ENCODE measurements at regions not wholly inside any gene's neighbourhood (a gene's known extent, or its start where the extent isn't known, plus 50 kb on each side); places are given as distances from the start of the nearest gene placed in this dataset.

DNA sequence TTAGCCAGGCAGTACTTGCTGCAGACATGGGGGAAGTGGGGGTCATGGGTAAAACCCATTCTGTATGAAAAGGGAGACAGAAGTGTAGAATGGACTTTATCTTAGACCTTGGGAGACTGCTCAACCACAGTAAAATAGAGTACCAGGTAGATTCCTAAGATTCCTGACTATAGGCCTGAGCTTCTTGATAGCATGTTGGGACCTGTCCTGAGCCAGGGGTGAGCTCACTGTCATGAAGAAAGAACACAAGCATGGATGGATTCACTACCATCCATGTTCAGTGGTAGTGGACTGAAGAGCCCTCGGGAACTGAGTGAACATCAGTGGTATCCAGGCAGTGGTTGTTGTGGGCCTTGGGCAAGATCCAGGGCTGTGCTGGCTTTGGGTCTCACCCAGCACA is 1003.8 kb downstream of the TMTC2 start:
- no peak for TF ChIP-seq POLR2A (IDR thresholded peaks at IDR 0.05)
- Histone ChIP-seq H3K27ac (no peak overlapping the region), H3K4me1 (no peaks in the 10 kb centered on the region), H3K27me3 (no peaks in the 10 kb centered on the region), H3K4me3 (no peak overlapping the region), H3K36me3 (no peaks in the 10 kb centered on the region), H3K9me3 (no peaks in the 10 kb centered on the region)
- WGBS (ENCODE audit: insufficient coverage, low coverage, low lambda C conversion rate, missing lambda C conversion rate) = 83% methylated on average over 1 of the region's 1 CpG
- ATAC-seq = no peak
- intact Hi-C loops (cut with DNase I) = no loop called here
- DNase-seq = no peak

DNA sequence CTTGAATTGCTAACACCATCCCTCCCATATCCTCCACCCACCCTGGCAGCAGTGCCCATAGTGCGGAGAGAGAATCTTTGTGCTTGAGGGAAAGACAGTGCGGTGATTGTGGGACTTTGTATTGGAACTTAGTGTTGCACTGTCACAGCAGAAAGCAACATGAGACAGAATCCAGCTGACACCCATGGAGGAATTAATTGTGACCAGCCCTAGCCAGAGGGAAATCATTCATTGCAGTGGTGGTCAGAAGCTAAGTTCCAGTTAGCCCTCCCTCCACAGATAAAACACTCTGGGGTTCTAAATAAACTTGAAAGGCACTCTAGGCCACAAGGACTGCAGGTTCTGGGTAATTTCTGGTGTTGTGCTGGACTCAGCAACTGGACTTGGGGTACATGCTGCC is 1002.6 kb downstream of the TMTC2 start:
- no peaks in the 10 kb centered on the region for H3K9me3 ChIP-seq
- H3K36me3 ChIP-seq = no peaks in the 10 kb centered on the region
- H3K4me3 ChIP-seq = no peak overlapping the region
- WGBS (ENCODE audit: insufficient coverage, low coverage, low lambda C conversion rate, missing lambda C conversion rate) = 71% methylated on average over 2 of the region's 2 CpGs
- H3K27ac ChIP-seq = no peak overlapping the region
- H3K27me3 ChIP-seq = no peaks in the 10 kb centered on the region
- TF ChIP-seq POLR2A (IDR thresholded peaks at IDR 0.05) = no peak
- TF ChIP-seq, protein P1, sequence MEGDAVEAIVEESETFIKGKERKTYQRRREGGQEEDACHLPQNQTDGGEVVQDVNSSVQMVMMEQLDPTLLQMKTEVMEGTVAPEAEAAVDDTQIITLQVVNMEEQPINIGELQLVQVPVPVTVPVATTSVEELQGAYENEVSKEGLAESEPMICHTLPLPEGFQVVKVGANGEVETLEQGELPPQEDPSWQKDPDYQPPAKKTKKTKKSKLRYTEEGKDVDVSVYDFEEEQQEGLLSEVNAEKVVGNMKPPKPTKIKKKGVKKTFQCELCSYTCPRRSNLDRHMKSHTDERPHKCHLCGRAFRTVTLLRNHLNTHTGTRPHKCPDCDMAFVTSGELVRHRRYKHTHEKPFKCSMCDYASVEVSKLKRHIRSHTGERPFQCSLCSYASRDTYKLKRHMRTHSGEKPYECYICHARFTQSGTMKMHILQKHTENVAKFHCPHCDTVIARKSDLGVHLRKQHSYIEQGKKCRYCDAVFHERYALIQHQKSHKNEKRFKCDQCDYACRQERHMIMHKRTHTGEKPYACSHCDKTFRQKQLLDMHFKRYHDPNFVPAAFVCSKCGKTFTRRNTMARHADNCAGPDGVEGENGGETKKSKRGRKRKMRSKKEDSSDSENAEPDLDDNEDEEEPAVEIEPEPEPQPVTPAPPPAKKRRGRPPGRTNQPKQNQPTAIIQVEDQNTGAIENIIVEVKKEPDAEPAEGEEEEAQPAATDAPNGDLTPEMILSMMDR (IDR thresholded peaks at IDR 0.05) = no peak
- no peak for DNase-seq
- intact Hi-C loops (cut with DNase I) = no loop called here
- no peaks in the 10 kb centered on the region for H3K4me1 ChIP-seq
- no peak for ATAC-seq

DNA sequence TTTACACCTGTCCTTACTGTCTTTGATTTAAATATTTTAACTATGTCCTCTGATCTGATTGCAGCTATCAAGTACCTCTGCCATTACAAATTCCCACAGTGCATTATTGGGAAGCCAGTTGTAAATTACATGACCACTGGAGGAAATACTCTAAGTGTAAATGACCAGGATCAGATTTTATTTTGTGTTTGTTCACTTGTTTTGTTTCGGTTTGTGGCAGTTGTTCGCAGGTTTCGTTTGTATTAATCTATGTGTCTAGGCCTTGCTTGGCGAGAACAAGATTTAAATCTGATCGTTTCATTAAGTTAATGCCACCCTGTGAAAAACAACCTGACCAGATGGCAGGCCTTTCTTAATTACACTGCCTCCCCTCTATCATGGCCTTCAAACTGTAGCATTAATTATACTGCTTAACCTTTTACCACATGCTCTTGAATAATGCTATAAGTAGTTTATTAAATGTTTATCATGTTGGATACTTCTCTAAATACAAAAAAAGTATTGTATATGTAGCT is 990.1 kb downstream of the TMTC2 start:
- TF ChIP-seq, protein P1 (IDR thresholded peaks at IDR 0.05) = no peak
- TF ChIP-seq POLR2A (IDR thresholded peaks at IDR 0.05) = no peak
- ATAC-seq = no peak
- Histone ChIP-seq H3K4me1 (no peaks in the 10 kb centered on the region), H3K36me3 (no peaks in the 10 kb centered on the region), H3K27ac (no peak overlapping the region), H3K27me3 (no peaks in the 10 kb centered on the region), H3K4me3 (no peak overlapping the region), H3K9me3 (no peaks in the 10 kb centered on the region)
- no peak for DNase-seq
- WGBS (ENCODE audit: insufficient coverage, low coverage, low lambda C conversion rate, missing lambda C conversion rate) = 89% methylated on average over 5 of the region's 5 CpGs
- intact Hi-C loops (cut with DNase I) = no loop called here

DNA sequence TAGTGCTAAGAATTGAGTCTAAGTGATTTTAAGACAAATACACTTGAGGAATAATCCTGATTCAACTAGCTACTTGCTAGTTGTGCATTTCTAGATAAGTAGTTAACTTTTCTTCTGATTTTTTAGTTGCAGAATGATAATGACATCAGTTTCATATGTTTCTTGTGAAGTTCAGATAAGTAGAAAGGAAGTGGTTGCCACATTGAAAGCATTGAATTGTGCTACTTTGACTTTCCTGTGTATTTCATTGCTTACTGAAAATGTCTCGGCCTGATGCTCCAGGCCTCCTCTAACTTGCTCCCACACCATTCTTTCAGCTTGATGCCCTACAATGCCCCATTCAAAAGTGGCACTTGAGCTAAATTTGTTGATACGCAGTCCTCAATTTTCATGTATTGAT is 980.0 kb downstream of the TMTC2 start:
- intact Hi-C loops (cut with DNase I) = no loop called here
- DNase-seq = no peak
- Histone ChIP-seq H3K4me1 (no peaks in the 10 kb centered on the region), H3K27me3 (no peaks in the 10 kb centered on the region), H3K36me3 (no peaks in the 10 kb centered on the region), H3K4me3 (no peak overlapping the region), H3K27ac (no peak overlapping the region), H3K9me3 (no peaks in the 10 kb centered on the region)
- 62% methylated on average over 2 of the region's 2 CpGs for WGBS (ENCODE audit: insufficient coverage, low coverage, low lambda C conversion rate, missing lambda C conversion rate)
- no peak for ATAC-seq
- TF ChIP-seq, protein P1 (IDR thresholded peaks at IDR 0.05) = no peak
- no peak for TF ChIP-seq POLR2A (IDR thresholded peaks at IDR 0.05)

DNA sequence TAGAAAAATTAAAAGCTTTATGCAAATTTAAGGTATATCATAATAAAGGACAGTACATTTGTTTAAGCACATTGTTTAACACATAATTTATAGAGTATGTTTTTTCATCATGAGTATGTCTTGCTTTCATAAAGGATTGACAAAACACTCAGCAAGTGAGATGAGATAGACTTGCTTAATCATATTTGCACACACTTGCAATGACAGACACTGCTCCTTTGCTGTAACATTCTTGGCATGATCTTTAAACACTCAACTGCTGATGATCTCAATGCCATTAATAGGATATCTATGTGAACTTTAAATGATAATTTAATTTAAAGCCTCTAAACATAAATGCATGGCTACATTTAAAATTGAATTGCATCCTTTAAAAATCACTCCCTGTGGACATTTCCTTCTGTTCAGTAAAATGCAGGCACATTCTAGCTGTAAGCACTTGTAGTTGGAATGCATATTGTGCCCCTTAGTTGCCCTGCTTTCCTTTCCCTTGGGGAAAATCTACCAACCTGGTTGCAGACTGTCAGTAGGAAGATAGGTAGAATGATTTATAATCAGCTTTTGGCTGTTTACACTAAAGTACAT is 979.0 kb downstream of the TMTC2 start:
- Histone ChIP-seq H3K36me3 (no peaks in the 10 kb centered on the region), H3K4me3 (no peak overlapping the region), H3K9me3 (no peaks in the 10 kb centered on the region), H3K27me3 (no peaks in the 10 kb centered on the region), H3K27ac (no peak overlapping the region), H3K4me1 (no peaks in the 10 kb centered on the region)
- ATAC-seq (no peak), DNase-seq (no peak)
- intact Hi-C loops (cut with DNase I) = no loop called here
- TF ChIP-seq, protein P1 (IDR thresholded peaks at IDR 0.05) = no peak
- no peak for TF ChIP-seq POLR2A (IDR thresholded peaks at IDR 0.05)

All from right lobe of liver (tissue), 6 donors.